Hematopoietic multipotent progenitor cell treated with erythropoietin and hydrocortisone succinate and interleukin-3 and kit ligand, for 17 days (in vitro differentiated cells): ENCODE measurements at regions not wholly inside any gene's neighbourhood (a gene's known extent, or its start where the extent isn't known, plus 50 kb on each side); places are given as distances from the start of the nearest gene placed in this dataset.

Experiments used
- DNase-seq: peaks from one replicate; pipeline ENCODE4 v3.0.0-alpha.2; 2015; ENCODE audit warnings: low spot score

GRCh38 chr6:122122686-122123085, 276.8 kb upstream of the HSF2 start:
- DNase-seq: no peak

GRCh38 chr6:122124908-122125307, 274.5 kb upstream of the HSF2 start:
- no peak for DNase-seq

- no peak for DNase-seq
These were observed 272.6 kb upstream of the HSF2 start for GRCh38 chr6:122126894-122127293.

DNA sequence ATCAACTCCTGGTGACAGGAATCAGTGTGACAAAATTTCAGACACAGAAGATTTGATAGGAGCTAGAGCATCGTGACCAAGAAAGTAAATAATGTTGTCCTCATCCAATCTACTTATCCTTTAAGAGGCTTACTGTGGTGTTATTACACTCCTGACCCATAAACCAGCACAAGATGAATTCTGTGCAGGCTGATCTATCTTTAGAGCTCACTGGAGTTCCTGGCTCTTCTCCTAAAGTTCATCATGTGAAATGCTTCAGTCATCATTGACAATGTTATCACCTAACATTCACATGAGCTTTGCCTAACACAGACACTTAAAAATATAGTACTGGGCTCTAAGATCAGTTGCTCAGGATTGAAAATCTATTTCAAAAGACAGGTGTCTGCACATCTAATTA, 271.0 kb upstream of the HSF2 start:
- DNase-seq: no peak

DNA sequence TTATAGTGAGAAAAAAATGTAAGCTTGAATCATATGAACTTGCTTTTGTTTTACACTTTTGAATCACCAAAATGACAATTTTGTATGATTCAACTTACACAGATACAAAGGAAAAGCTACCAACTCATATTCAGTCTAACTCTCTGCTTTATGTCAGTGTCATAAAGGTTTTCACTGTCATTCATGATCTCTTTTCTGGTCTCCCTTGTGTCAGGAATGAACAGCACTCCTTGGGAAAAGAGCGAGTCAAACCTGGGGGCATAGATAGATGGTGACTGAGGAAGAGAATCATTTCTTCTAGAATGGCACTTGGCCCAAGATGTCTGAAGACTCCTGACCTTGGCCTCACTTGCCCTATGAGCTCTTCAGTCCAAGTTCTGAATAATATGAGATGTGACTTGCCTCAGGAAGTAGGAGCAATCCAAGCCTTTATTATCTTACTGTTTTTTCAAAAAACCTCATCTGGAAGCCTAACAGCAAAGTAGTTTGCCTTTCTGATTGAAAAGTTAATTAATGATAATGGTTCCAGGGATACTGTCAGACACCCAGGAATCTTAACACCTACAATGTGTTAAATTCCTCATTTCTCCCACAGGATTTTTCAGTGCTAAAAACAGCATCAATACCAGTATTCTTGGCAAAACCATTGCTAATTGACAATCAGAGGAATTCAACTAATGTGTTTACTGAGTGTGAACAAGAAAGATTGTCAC, 270.0 kb upstream of the HSF2 start:
- DNase-seq: no peak

DNA sequence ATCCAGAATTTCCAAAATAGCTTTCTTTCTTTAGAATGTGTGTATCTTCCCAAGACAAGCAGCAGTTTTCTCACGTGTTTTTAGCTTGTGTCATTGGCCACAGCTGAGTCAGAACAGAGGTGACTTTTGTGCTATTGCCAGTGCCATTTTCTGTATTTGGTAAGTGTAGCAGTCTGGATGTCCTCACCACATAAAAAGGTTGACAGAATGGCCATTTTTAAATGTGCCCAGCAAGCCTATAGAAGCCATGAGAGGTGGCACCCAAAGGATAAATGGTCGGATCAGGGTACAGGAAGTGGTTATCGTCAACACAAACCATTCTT, 269.5 kb upstream of the HSF2 start:
- no peak for DNase-seq

- DNase-seq: no peak
These were observed 268.9 kb upstream of the HSF2 start for GRCh38 chr6:122130518-122130917.

DNA sequence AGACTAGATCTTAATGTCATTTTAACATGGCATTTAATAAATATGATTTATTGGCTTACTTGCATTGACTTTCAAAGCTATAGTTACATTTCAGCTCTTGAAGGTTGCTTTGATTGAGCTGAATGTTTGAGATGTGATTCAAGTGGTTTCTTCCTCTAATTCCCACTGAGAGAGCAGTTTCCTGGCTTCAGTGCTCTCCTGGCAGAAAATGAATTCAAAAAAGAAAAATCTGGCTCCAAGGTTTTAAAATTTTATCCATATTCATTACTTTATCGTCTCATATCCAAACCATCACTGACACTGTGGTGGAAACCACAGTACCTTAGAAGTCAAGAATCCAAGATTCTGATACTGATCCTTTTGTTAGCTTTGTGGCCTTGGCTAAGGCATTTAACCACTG, 263.1 kb upstream of the HSF2 start:
- DNase-seq: no peak

DNA sequence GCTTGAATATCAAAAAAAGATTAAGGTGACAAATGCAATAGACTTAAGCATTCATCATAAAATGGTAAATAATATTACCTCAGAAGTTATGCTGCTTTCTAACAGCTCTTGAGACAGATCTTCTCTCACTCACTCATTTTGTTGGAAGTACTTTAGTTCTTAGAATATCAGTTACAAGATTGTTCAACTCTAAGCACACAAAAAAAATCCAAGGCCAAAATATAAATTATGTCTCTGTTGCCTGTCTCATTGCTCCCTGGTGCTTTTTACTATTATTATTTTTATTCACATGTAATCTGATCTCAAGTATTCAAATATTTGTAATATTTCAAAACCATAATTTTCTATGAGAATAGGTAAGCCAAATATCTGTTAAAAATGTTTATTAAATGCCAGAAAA, 259.4 kb upstream of the HSF2 start:
- DNase-seq: no peak

DNA sequence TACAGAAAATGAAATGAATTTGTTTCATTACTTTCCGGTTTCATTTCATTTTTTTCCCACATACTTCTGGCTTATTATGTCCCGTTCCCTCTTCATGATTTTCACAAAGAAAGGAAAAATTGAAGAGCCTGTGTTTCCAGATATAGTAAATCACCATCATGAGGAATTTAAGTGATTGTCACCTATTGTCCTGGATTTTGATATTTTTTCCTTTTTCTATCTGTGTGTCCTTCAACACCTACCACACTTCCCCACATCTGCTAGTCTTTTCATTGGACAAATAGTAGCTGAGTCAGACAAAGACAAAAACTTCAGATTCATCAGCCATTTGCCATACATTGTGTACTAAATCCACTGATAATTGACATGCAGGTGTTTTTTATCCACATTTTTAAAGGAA, 258.2 kb upstream of the HSF2 start:
- DNase-seq: no peak

DNA sequence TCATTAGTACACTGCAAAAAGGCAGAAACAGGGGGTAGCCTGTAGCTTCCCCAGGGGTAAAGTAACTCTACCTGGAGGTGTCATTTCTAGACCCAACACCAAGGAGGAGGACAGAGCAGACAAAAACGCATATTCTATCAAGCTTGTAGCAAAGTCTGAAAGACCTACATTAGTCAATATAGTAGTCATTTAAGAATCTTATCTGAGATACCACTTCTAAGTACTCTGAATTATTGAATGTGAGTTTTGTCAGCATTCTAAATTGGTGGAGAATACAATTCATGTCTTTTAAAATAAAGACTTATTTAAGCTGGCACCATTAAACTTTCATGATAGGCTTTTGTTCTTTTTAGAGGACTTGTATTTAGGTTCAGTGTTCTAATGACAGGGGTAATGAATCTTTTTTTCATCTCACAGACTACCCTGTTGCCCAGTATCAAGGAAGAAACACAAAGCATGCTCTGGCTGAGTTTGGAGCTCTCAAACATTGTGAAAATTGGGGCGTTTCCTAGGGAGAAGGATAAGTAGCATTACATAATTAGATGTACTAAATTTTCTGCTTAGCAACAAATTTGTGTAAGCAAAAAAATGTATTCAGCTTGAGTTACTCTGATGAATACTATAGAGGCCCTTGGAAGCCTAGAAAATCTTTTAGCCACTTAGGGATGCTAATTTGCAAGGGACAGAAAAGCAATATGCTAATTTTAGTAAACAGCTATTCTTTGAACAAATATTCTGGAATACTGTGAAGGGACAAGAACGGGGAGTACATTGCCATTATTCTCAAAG, 255.4 kb upstream of the HSF2 start:
- DNase-seq: no peak

DNA sequence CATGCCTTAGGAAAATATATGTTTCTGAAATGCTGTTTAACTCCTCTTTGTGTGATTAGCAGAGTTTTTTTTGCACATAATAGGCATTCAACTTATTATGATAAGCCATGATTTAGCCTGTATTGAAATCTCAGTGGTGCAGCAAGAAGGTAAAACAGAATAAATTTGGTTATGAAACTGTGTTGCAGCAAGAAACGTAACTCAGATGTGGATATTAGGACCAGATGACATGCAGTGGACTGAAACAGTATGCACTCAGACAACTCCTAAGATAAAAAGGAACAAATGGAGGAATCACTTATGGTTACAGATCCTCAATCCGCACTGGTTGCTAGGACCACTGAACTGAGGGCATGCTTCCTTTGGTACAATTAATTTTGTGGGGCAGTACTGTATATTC, 254.2 kb upstream of the HSF2 start:
- no peak for DNase-seq

- DNase-seq: no peak
These were observed 253.7 kb upstream of the HSF2 start for GRCh38 chr6:122145741-122146240.

- no peak for DNase-seq
These were observed 252.2 kb upstream of the HSF2 start for GRCh38 chr6:122147291-122147690.

DNA sequence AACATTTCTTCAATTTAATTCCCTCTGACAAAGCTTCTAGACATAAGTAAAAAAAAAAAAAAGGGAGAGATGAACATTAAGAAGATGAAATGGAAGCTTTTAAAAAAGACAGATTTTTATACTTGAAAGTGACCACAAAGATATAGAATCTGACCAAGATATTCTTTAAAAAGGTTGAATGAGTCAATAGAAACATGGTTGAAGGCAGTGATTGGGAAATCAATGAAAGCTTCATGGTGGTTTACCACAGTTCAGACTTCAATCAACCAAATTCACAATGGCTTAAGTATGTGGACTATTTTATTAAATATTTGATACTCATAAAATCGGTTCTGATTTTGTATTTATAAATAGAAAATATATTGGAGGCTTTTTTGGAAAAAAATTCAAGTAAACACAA, 248.4 kb upstream of the HSF2 start:
- no peak for DNase-seq

GRCh38 chr6:122151763-122152162, 247.7 kb upstream of the HSF2 start:
- no peak for DNase-seq

DNA sequence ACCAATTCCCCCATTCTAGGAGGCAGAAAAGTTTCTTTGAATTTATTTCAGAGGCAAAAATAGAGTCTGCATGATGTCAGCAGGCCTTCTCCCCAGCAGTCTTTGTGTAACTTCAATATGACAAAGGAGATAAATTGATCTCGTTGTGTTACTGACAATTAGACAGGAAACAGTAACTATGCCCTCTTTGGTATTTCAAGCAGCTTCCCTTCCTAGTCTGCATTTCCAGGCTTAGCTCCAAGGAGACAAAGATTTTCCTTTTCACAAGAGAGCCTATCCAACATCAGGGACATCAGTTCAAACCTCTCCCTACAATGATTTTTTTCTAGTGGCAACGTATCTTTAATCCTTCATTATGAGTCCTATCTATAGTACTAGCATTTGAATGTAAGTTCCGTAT, 245.9 kb upstream of the HSF2 start:
- DNase-seq: no peak

GRCh38 chr6:122154155-122154554, 245.3 kb upstream of the HSF2 start:
- no peak for DNase-seq

DNA sequence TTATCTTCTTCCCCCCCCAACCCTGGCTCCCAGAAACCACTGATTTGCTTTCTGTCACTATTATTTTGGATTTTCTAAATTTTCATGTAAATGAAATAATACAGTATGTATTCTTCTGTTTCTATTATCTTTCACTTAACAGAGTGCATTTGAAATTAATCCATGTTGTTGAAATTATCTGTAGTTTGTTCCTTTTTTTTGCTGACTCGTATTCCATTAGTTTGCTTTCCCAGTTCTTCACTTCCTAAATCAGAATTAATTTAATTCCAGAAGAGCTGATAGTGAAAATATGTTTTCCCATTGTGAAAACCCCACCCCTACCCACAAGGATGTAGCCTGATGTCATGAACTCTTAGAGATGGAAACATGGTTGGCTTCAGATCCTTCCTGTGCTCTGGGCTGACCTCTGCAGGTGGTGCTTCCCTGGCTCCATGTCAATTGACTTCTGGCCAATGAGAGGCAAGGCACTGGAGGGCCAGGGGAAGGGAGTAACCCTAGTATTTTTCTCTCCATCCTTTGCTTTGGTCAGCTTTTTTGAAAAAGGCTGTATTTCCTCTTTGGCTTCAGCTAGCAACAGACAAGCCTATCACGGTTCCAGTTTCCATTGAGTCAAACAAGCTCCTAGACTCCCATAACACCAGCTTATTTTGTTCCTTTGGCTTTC, 244.4 kb upstream of the HSF2 start:
- no peak for DNase-seq

DNA sequence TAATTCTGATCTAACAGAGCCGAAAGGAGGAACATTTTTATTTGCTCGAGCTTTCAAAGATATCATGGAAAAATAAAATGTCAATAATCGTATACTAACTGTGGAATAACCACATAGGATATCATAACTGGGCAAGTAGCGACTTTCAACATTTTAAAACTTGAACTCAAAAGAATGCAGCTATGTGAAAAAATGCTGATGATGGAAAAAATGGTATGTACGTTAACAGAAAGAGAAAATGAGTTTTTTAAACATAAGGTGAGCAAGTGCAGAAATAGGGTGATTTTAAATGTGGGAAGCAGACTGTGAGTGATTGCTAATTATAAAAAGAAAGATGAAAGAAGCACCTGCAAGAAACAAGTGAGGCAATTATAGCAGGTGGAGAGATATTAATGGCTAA, 238.3 kb upstream of the HSF2 start:
- no peak for DNase-seq

- DNase-seq: no peak
These were observed 234.4 kb upstream of the HSF2 start for GRCh38 chr6:122165014-122165413.

DNA sequence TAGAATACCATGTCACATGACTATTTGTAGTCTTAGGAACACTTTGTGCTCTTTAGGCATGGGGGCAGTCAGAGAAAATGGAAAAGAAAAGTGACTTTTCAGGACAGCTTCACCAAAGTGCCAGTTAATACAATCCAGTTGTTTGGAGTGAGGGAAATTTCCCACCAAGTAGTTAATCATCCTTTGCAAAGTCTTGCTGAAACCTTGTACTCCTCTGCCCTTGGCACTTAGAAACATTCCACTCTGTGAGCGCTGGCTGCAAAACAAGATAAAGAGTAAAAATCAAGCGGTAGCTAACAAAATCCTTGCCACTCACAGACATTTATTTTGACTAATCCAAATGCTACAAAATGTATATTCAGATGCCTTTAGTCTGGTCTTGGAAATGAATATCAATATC, 229.2 kb upstream of the HSF2 start:
- DNase-seq: no peak

DNA sequence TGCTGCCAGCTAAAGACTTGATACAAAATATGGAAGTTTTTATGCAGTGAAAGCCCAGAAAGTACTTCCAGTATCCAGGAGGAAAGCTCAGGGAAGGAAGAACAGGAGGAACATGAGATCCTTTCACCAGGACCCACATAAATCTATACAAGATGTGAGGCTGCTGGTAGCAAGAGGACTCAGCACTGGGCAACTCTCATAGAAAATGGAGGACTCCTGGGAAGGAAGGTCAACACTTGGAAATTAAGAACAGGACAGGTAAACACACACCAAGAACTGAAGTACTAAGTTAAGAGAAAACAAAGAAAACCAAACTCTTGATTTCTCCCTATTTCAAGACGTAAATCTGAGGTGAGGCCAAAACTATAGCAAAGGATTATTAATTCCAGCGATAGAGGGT, 220.5 kb upstream of the HSF2 start:
- no peak for DNase-seq
